ENCODE measurements at regions not wholly inside any gene's neighbourhood (a gene's known extent, or its start where the extent isn't known, plus 50 kb on each side); places are given as distances from the start of the nearest gene placed in this dataset.

GRCh38 chr11:131186629-131187101 lies 183.8 kb upstream of the NTM start:
- WGBS: 27% methylated on average over 10 of the region's 10 CpGs
- Histone ChIP-seq H3K9me3 (no peaks in the 10 kb centered on the region), H3K27ac (no peak overlapping the region), H3K27me3 (replicated peaks; ENCODE audit: insufficient read depth) (no peaks in the 10 kb centered on the region), H3K4me1 (replicated peaks) (no peaks in the 10 kb centered on the region), H3K4me3 (no peak overlapping the region), H3K36me3 (no peaks in the 10 kb centered on the region)
- intact Hi-C loops (cut with DNase I): no loop called here
- DNase-seq (ENCODE audit: low spot score): no peak
- TF ChIP-seq POLR2A (IDR thresholded peaks at IDR 0.05) (no peak), POLR2AphosphoS5 (IDR thresholded peaks at IDR 0.05) (no peak)
- TF ChIP-seq, protein P1, sequence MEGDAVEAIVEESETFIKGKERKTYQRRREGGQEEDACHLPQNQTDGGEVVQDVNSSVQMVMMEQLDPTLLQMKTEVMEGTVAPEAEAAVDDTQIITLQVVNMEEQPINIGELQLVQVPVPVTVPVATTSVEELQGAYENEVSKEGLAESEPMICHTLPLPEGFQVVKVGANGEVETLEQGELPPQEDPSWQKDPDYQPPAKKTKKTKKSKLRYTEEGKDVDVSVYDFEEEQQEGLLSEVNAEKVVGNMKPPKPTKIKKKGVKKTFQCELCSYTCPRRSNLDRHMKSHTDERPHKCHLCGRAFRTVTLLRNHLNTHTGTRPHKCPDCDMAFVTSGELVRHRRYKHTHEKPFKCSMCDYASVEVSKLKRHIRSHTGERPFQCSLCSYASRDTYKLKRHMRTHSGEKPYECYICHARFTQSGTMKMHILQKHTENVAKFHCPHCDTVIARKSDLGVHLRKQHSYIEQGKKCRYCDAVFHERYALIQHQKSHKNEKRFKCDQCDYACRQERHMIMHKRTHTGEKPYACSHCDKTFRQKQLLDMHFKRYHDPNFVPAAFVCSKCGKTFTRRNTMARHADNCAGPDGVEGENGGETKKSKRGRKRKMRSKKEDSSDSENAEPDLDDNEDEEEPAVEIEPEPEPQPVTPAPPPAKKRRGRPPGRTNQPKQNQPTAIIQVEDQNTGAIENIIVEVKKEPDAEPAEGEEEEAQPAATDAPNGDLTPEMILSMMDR (IDR thresholded peaks at IDR 0.05): no peak

DNA sequence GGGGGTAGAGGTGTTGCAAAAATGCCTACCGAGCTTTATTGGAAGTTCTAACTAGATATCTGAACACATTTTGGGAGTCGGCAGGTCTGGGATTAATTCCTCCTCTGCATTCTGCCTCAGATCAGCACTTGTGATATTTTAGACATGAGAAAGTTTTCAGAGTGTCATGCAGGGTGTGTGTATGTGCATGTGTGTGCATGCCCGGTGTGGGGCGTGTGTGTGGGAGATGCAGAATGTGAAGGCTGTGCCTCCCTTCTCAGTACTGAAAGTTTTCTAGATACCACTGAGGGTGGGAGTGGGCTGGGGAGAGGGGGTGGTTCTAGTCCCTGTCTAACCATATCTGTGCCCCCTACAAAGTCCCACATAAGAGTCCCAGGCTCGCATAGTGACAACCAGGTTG lies 180.0 kb upstream of the NTM start:
- Histone ChIP-seq H3K27ac (no peak overlapping the region), H3K4me1 (replicated peaks) (no peaks in the 10 kb centered on the region), H3K27me3 (replicated peaks; ENCODE audit: insufficient read depth) (no peaks in the 10 kb centered on the region), H3K9me3 (no peaks in the 10 kb centered on the region), H3K36me3 (no peaks in the 10 kb centered on the region), H3K4me3 (no peak overlapping the region)
- TF ChIP-seq POLR2AphosphoS5 (IDR thresholded peaks at IDR 0.05) (no peak), POLR2A (IDR thresholded peaks at IDR 0.05) (no peak)
- intact Hi-C loops (cut with DNase I): no loop called here
- DNase-seq (ENCODE audit: low spot score): no peak
- WGBS: 65% methylated on average over 5 of the region's 5 CpGs

DNA sequence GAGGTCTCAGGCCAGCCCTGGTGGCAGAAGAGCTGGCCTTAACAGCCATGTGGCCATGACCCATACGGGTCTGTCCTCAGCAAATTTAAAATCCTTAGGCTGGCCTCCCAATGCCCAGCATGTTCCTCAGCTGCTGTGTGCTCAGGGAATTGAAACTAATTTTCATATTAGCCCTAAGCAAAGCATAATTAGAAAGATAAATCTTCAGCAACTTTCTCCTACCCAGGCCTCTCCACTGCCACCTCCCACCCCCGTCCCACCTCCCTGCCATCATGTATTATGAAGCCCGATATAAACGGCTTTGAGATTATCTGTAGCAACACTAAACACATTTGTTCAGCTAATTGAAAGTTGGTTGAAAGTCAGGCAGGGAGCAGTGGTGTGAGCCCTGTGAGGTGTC lies 178.8 kb upstream of the NTM start:
- Histone ChIP-seq H3K9me3 (no peaks in the 10 kb centered on the region), H3K4me1 (replicated peaks) (no peaks in the 10 kb centered on the region), H3K4me3 (no peak overlapping the region), H3K36me3 (no peaks in the 10 kb centered on the region), H3K27ac (no peak overlapping the region), H3K27me3 (replicated peaks; ENCODE audit: insufficient read depth) (no peaks in the 10 kb centered on the region)
- intact Hi-C loops (cut with DNase I): no loop called here
- TF ChIP-seq, protein P1 (IDR thresholded peaks at IDR 0.05): no peak
- TF ChIP-seq POLR2A (IDR thresholded peaks at IDR 0.05): no peak
- no peak for TF ChIP-seq POLR2AphosphoS5 (IDR thresholded peaks at IDR 0.05)
- 70% methylated on average over 4 of the region's 4 CpGs for WGBS
- DNase-seq (ENCODE audit: low spot score): no peak

DNA sequence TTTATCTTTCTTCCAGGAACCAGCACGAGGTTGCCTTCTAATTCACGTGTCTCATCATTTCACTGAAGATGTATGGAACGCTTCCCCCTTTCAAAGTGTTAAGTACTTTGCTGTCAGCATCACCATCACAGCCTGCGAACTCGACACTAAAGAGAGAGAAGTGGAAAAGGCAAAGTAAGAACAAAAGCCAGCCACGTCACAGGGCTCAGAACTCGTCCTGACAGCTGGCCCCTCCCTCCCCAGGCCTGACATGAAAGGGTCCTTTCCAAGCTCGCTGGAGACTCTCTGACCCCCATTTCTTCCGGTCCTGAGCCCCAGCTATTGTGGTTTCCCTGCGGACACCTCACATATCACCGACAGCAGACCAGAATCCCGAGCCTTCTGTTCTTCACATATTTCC lies 177.8 kb upstream of the NTM start:
- no peak for DNase-seq (ENCODE audit: low spot score)
- no peak overlapping the region for H3K4me3 ChIP-seq
- intact Hi-C loops (cut with DNase I): no loop called here
- TF ChIP-seq POLR2A (IDR thresholded peaks at IDR 0.05) (no peak), POLR2AphosphoS5 (IDR thresholded peaks at IDR 0.05) (no peak)
- TF ChIP-seq, protein P1 (IDR thresholded peaks at IDR 0.05): no peak
- 83% methylated on average over 12 of the region's 12 CpGs for whole genome bisulfite sequencing
- H3K27me3 ChIP-seq (replicated peaks; ENCODE audit: insufficient read depth): no peaks in the 10 kb centered on the region
- H3K9me3 ChIP-seq: no peaks in the 10 kb centered on the region
- no peaks in the 10 kb centered on the region for H3K36me3 ChIP-seq
- H3K27ac ChIP-seq: no peak overlapping the region
- no peaks in the 10 kb centered on the region for H3K4me1 ChIP-seq (replicated peaks)

GRCh38 chr11:131193031-131193501 lies 177.3 kb upstream of the NTM start:
- WGBS: 90% methylated on average over 11 of the region's 11 CpGs
- intact Hi-C loops (cut with DNase I): no loop called here
- Histone ChIP-seq H3K4me3 (no peak overlapping the region), H3K36me3 (no peaks in the 10 kb centered on the region), H3K27ac (no peak overlapping the region), H3K4me1 (replicated peaks) (no peaks in the 10 kb centered on the region), H3K27me3 (replicated peaks; ENCODE audit: insufficient read depth) (no peaks in the 10 kb centered on the region), H3K9me3 (no peaks in the 10 kb centered on the region)
- no peak for DNase-seq (ENCODE audit: low spot score)
- TF ChIP-seq POLR2AphosphoS5 (IDR thresholded peaks at IDR 0.05) (no peak), POLR2A (IDR thresholded peaks at IDR 0.05) (no peak)
- TF ChIP-seq, protein P1 (IDR thresholded peaks at IDR 0.05): no peak

All from prostate gland (tissue), 2 donors.